H1 (cell line): ENCODE measurements at regions not wholly inside any gene's neighbourhood (a gene's known extent, or its start where the extent isn't known, plus 50 kb on each side); places are given as distances from the start of the nearest gene placed in this dataset.
A peak's percentile ranks its signal among the peaks of the same experiment; 100 is the strongest.

Source experiments
- CTCF ChIA-PET: fragments of 300-600 bp; sonication (Branson Sonifier 250); formaldehyde crosslinking; loops from one replicate; lab custom pipeline; 2021; ENCODE audit not compliant: partially characterized antibody; lab: Charles Lee
- POLR2A ChIA-PET: fragments of 300-600 bp; sonication (Branson Sonifier 250); formaldehyde crosslinking; loops from one replicate; lab custom pipeline; 2021; ENCODE audit warnings: inconsistent platforms; ENCODE audit not compliant: partially characterized antibody; lab: Charles Lee
- DNase-seq, 2 experiments: peaks; one replicate each; pipeline versions ENCODE4 v3.0.0 to v3.0.0-alpha.2; 2010 to 2022; ENCODE audit warnings: low spot score in 2 of 2, low read depth in 1 of 2, mixed read lengths in 1 of 2
- FAIRE-seq: peaks from 2 replicates; lab custom pipeline; 2011; peaks lifted over from hg19 to GRCh38; lab: Jason Lieb, UNC
- H2AFZ ChIP-seq: 2 replicates; pipeline ENCODE4 v1.8.1; 2012; ENCODE audit warnings: low read length, inconsistent platforms
- H2AK5ac ChIP-seq: 2 replicates; pipeline ENCODE4 v1.6.1; 2013; ENCODE audit warnings: low read depth, low read length
- H2BK120ac ChIP-seq: replicated peaks from 2 replicates; pipeline ENCODE3; 2013; ENCODE audit warnings: low read depth, low read length, inconsistent platforms
- H2BK12ac ChIP-seq: 2 replicates; pipeline ENCODE4 v1.6.1; 2013; ENCODE audit warnings: low read depth, low read length
- H2BK15ac ChIP-seq: 2 replicates; pipeline ENCODE4 v1.6.1; 2013; ENCODE audit warnings: low read length
- H2BK20ac ChIP-seq: 2 replicates; pipeline ENCODE4 v1.6.1; 2013; ENCODE audit warnings: low read length
- H2BK5ac ChIP-seq: 2 replicates; pipeline ENCODE4 v1.6.1; 2013; ENCODE audit warnings: low read depth, low read length
- H3K14ac ChIP-seq: 2 replicates; pipeline ENCODE4 v1.6.1; 2013; ENCODE audit warnings: inconsistent platforms; ENCODE audit not compliant: insufficient read length
- H3K18ac ChIP-seq: 2 replicates; pipeline ENCODE4 v1.6.1; 2013; ENCODE audit warnings: low read length; ENCODE audit errors: extremely low read depth
- H3K23ac ChIP-seq: 2 replicates; pipeline ENCODE4 v1.6.1; 2013; ENCODE audit warnings: inconsistent platforms; ENCODE audit not compliant: insufficient read length
- H3K23me2 ChIP-seq: 2 replicates; pipeline ENCODE4 v1.6.1; 2013; ENCODE audit warnings: low read depth, low read length
- H3K27ac ChIP-seq: 2 replicates; pipeline ENCODE4 v1.6.1; 2011; ENCODE audit warnings: low read depth, low read length, inconsistent platforms
- H3K27me3 ChIP-seq, 4 experiments: replicated peaks in 1 of 4; 1 replicate in 1 of 4; 2 replicates in 3 of 4; pipeline versions ENCODE4 v1.6.1 to v1.8.1; 2011 to 2013; ENCODE audit warnings: low read length in 3 of 4, mild to moderate bottlenecking in 3 of 4, inconsistent platforms in 2 of 4, mixed read lengths in 2 of 4, moderate library complexity in 1 of 4; ENCODE audit not compliant: control insufficient read depth in 3 of 4, insufficient read depth in 3 of 4; ENCODE audit errors: extremely low read depth in 1 of 4
- H3K36me3 ChIP-seq, 4 experiments: 2 replicates each; pipeline versions ENCODE4 v1.6.1 to v1.8.1; 2011 to 2013; ENCODE audit warnings: mild to moderate bottlenecking in 4 of 4, low read length in 3 of 4, moderate library complexity in 2 of 4, control low read depth in 1 of 4, inconsistent platforms in 1 of 4; ENCODE audit not compliant: insufficient read depth in 4 of 4, control insufficient read depth in 2 of 4
- H3K4ac ChIP-seq: replicated peaks from 2 replicates; pipeline ENCODE3; 2013; ENCODE audit warnings: low read length, low read depth, mixed read lengths, inconsistent platforms; ENCODE audit not compliant: insufficient read length
- H3K4me1 ChIP-seq, 4 experiments: replicated peaks in 1 of 4; 1 replicate in 1 of 4; 2 replicates in 3 of 4; pipeline versions ENCODE4 v1.6.1 to v1.8.1; 2011 to 2013; ENCODE audit warnings: low read length in 3 of 4, inconsistent platforms in 2 of 4, mixed read lengths in 1 of 4; ENCODE audit not compliant: insufficient read depth in 4 of 4, control insufficient read depth in 3 of 4
- H3K4me2 ChIP-seq, 2 experiments: 2 replicates each; pipeline versions ENCODE4 v1.6.1 to v1.8.1; 2011 to 2013; ENCODE audit warnings: low read depth in 2 of 2, low read length in 2 of 2, control low read depth in 1 of 2, inconsistent platforms in 1 of 2, mild to moderate bottlenecking in 1 of 2; ENCODE audit not compliant: insufficient read depth in 1 of 2
- H3K4me3 ChIP-seq, 4 experiments: fragments of 200-600, 300-600 bp in 1 of 4; sonication (generic), shearing (Covaris generic), sonication (Bioruptor Twin) in 1 of 4; 2 replicates each; pipeline versions ENCODE4 v1.5.1 to v1.8.1; 2011 to 2016; ENCODE audit warnings: low read length in 4 of 4, low read depth in 3 of 4, control low read depth in 2 of 4, inconsistent platforms in 2 of 4, mild to moderate bottlenecking in 2 of 4, mixed read lengths in 1 of 4, moderate library complexity in 1 of 4; ENCODE audit not compliant: insufficient read depth in 2 of 4; ENCODE audit errors: extremely low read depth in 1 of 4
- H3K56ac ChIP-seq: replicated peaks from 2 replicates; pipeline ENCODE3; 2013; ENCODE audit warnings: low read depth, mild to moderate bottlenecking, mixed read lengths, low read length, inconsistent platforms; ENCODE audit not compliant: insufficient read length
- H3K79me1 ChIP-seq: 2 replicates; pipeline ENCODE4 v1.6.1; 2013; ENCODE audit warnings: low read depth, low read length, control low read depth
- H3K79me2 ChIP-seq, 2 experiments: 2 replicates each; pipeline versions ENCODE4 v1.6.1 to v1.8.1; 2012 to 2013; ENCODE audit warnings: low read length in 2 of 2, mild to moderate bottlenecking in 2 of 2, inconsistent platforms in 1 of 2; ENCODE audit not compliant: insufficient read depth in 2 of 2, control insufficient read depth in 1 of 2
- H3K9ac ChIP-seq, 4 experiments: replicated peaks in 1 of 4; 1 replicate in 1 of 4; 2 replicates in 3 of 4; pipeline versions ENCODE4 v1.6.1 to v1.8.1; 2011 to 2013; ENCODE audit warnings: low read depth in 3 of 4, low read length in 3 of 4, control low read depth in 2 of 4, mild to moderate bottlenecking in 2 of 4, moderate library complexity in 2 of 4, inconsistent platforms in 1 of 4; ENCODE audit errors: extremely low read depth in 1 of 4
- H3K9me3 ChIP-seq, 2 experiments: 2 replicates each; pipeline versions ENCODE4 v1.6.1 to v1.8.1; 2012 to 2013; ENCODE audit warnings: mild to moderate bottlenecking in 2 of 2, moderate library complexity in 2 of 2, control low read depth in 1 of 2, inconsistent platforms in 1 of 2, low read depth in 1 of 2, low read length in 1 of 2, mixed read lengths in 1 of 2; ENCODE audit not compliant: insufficient read depth in 2 of 2
- H4K20me1 ChIP-seq, 2 experiments: replicated peaks in 1 of 2; 2 replicates each; pipeline versions ENCODE3 to v1.8.1; 2011 to 2013; ENCODE audit warnings: inconsistent platforms in 2 of 2, low read length in 2 of 2, mild to moderate bottlenecking in 1 of 2; ENCODE audit not compliant: insufficient read depth in 2 of 2, control insufficient read depth in 1 of 2
- H4K5ac ChIP-seq: 2 replicates; pipeline ENCODE4 v1.6.1; 2013; ENCODE audit warnings: low read length, low read depth, mixed read lengths, inconsistent platforms; ENCODE audit not compliant: insufficient read length
- H4K8ac ChIP-seq: 2 replicates; pipeline ENCODE4 v1.8.0; 2013; ENCODE audit warnings: mild to moderate bottlenecking, moderate library complexity, low read length, inconsistent platforms; ENCODE audit not compliant: insufficient read depth; ENCODE audit errors: extremely low read depth
- H4K91ac ChIP-seq: replicated peaks from 2 replicates; pipeline ENCODE3; 2013; ENCODE audit warnings: low read length, mixed read lengths, inconsistent platforms; ENCODE audit not compliant: insufficient read length
- ASH2L ChIP-seq: fragments of 200-600, 300-600 bp; sonication (generic); IDR thresholded peaks from one replicate; pipeline ENCODE4 v1.7.1; 2017; ENCODE audit warnings: low read length
- ATF2 ChIP-seq: IDR thresholded peaks from 2 replicates; pipeline ENCODE4 v1.6.1; 2012; ENCODE audit warnings: low read length, inconsistent platforms
- ATF3 ChIP-seq: IDR thresholded peaks from 2 replicates; pipeline ENCODE4 v1.6.1; 2011; ENCODE audit warnings: low read depth, mild to moderate bottlenecking, low read length; ENCODE audit not compliant: insufficient read depth
- EP300 ChIP-seq, 2 experiments: IDR thresholded peaks; 1 replicate in 1 of 2; 2 replicates in 1 of 2; pipeline ENCODE4 v1.6.1; 2011 to 2012; ENCODE audit warnings: low read depth in 2 of 2, low read length in 2 of 2, mild to moderate bottlenecking in 2 of 2, borderline replicate concordance in 1 of 2, inconsistent platforms in 1 of 2, moderate library complexity in 1 of 2
- JUND ChIP-seq: IDR thresholded peaks from 2 replicates; pipeline ENCODE4 v1.6.1; 2011; ENCODE audit warnings: mild to moderate bottlenecking, improper control_type of control experiment, low read length
- KDM1A ChIP-seq: fragments of 200-600, 300-600 bp; sonication (generic); IDR thresholded peaks from 2 replicates; pipeline ENCODE4 v1.7.1; 2016; ENCODE audit warnings: mild to moderate bottlenecking, low read length, borderline replicate concordance
- RXRA ChIP-seq: IDR thresholded peaks from 2 replicates; pipeline ENCODE4 v1.6.1; 2011; ENCODE audit warnings: low read depth, mild to moderate bottlenecking, low read length, moderate library complexity; ENCODE audit not compliant: insufficient read depth
- SIX5 ChIP-seq: IDR thresholded peaks from 2 replicates; pipeline ENCODE4 v1.6.1; 2011; ENCODE audit warnings: mild to moderate bottlenecking, low read depth, low read length
- SP1 ChIP-seq: IDR thresholded peaks from 2 replicates; pipeline ENCODE4 v1.6.1; 2011; ENCODE audit warnings: low read depth, low read length
- TAF7 ChIP-seq: optimal IDR thresholded peaks from 2 replicates; pipeline ENCODE3; 2011; ENCODE audit warnings: low read depth, mild to moderate bottlenecking, inconsistent platforms, low read length, moderate library complexity, borderline replicate concordance
- WGBS, 2 experiments: shearing (Covaris generic) in 1 of 2; methylation state at CpG; one replicate each; pipeline versions ENCODE4 v1.1.6 to v1.1.7; 2013 to 2015; ENCODE audit warnings: low lambda C conversion rate in 2 of 2, mixed read lengths in 2 of 2, inconsistent platforms in 1 of 2, low coverage in 1 of 2, missing lambda C conversion rate in 1 of 2; ENCODE audit not compliant: insufficient replicate concordance in 2 of 2, insufficient coverage in 1 of 2, insufficient read length in 1 of 2; ENCODE audit errors: extremely low coverage in 1 of 2, missing lambda C conversion rate in 1 of 2; 5-methylcytosine and 5-hydroxymethylcytosine counted together

GRCh38 chr7:20270371-20270770 is 53.2 kb upstream of the MACC1 start:
- Histone ChIP-seq H2BK5ac (no peak overlapping the region), H3K23me2 (no peaks in the 10 kb centered on the region), H4K5ac (no peak overlapping the region), H3K14ac (no peak overlapping the region), H3K56ac (no peak overlapping the region), H3K4me3 (no peak overlapping the region), H3K4me2 (no peak overlapping the region), H2BK20ac (no peak overlapping the region), H3K9me3 (no peaks in the 10 kb centered on the region), H2BK12ac (no peak overlapping the region), H4K91ac (no peak overlapping the region), H4K20me1 (no peaks in the 10 kb centered on the region), H3K36me3 (no peaks in the 10 kb centered on the region), H3K27ac (no peak overlapping the region), H3K27me3 (no peaks in the 10 kb centered on the region), H3K79me1 (no peaks in the 10 kb centered on the region), H3K23ac (no peak overlapping the region), H3K79me2 (no peaks in the 10 kb centered on the region), H2BK15ac (no peak overlapping the region), H2AK5ac (no peak overlapping the region), H2BK120ac (no peak overlapping the region), H2AFZ (0 out of 2 replicates have a peak overlapping the region, but pooled peaks have one; percentile 16), H3K4ac (no peak overlapping the region), H3K9ac (no peak overlapping the region), H3K18ac (no peak overlapping the region), H3K4me1 (peaks cover 0 to 7% (median 2%) of the 10 kb centered on the region in 4 experiments; a peak in 1 of 7 replicates), H4K8ac (no peak overlapping the region)
- DNase-seq (no peak), FAIRE-seq (no peak)
- POLR2A ChIA-PET = no interaction called here
- CTCF ChIA-PET = interaction anchor here (1.3 kb wide), 1 partner anchor 23 kb away, joined by 3 read pairs; no protein-coding TSS in a partner anchor
- TF ChIP-seq KDM1A = no peak
- no peak for TF ChIP-seq RXRA
- no peak for TF ChIP-seq ATF3
- no peak for TF ChIP-seq ATF2
- no peak for TF ChIP-seq SP1
- TF ChIP-seq SIX5 = no peak
- TF ChIP-seq ASH2L = no peak
- no peak for TF ChIP-seq EP300 (IDR thresholded peaks at IDR 0.05; ENCODE audit: borderline replicate concordance in 1 of 2, low read depth in 2 of 2, low read length in 2 of 2)
- no peak for TF ChIP-seq TAF7
- TF ChIP-seq JUND = no peak
- WGBS, 2 experiments = 95% methylated on average over 2 of the region's 2 CpGs; no CpG with 5 or more reads in 1 of the 2 experiments
